Spleen (tissue), 7 donors: ENCODE measurements at regions not wholly inside any gene's neighbourhood (a gene's known extent, or its start where the extent isn't known, plus 50 kb on each side); places are given as distances from the start of the nearest gene placed in this dataset.

Source experiments
- CTCF ChIP-seq, 11 experiments: fragments of 200-600 bp in 7 of 11; fragments of 450-650 bp in 4 of 11; sonication (generic) in 4 of 11; IDR thresholded peaks in 8 of 11; conservative IDR thresholded peaks in 3 of 11; 1 replicate in 7 of 11; 2 replicates in 4 of 11; pipeline versions ENCODE4 v1.4.0 to v1.8.0; 2016 to 2021; ENCODE audit warnings: antibody characterized with exemption in 11 of 11, inconsistent platforms in 4 of 11, mild to moderate bottlenecking in 1 of 11
- POLR2A ChIP-seq, 3 donors: fragments of 450-650 bp; IDR thresholded peaks; one replicate each; pipeline ENCODE4 v1.5.1; 2017; ENCODE audit warnings: antibody characterized with exemption in 3 of 3, mild to moderate bottlenecking in 1 of 3
- donor health status: DM: no; HTN: no; CAD: no; lungs with moderate emphysema.
- donor health status: DM: no; HTN: no; CAD: no.
- donor health status: DM: no; HTN: no; CAD: no.

- peak in 9 of 11 experiments; percentile 29 to 70 (median 51) for TF ChIP-seq CTCF (IDR thresholded peaks at IDR 0.05 in 8 of 11, conservative IDR thresholded peaks at IDR 0.05 in 3 of 11)
- no peak for TF ChIP-seq POLR2A (IDR thresholded peaks at IDR 0.05)
Observed at GRCh38 chr18:55781481-55781957, 193.5 kb upstream of the TCF4 start.
